ENCODE measurements at regions not wholly inside any gene's neighbourhood (a gene's known extent, or its start where the extent isn't known, plus 50 kb on each side); places are given as distances from the start of the nearest gene placed in this dataset.
A peak's percentile ranks its signal among the peaks of the same experiment; 100 is the strongest.
"Not testable (repeated sequence)": the region's sequence is repeated elsewhere in the genome, so short reads cannot be mapped to it uniquely, and the experiment has no call there.

DNA sequence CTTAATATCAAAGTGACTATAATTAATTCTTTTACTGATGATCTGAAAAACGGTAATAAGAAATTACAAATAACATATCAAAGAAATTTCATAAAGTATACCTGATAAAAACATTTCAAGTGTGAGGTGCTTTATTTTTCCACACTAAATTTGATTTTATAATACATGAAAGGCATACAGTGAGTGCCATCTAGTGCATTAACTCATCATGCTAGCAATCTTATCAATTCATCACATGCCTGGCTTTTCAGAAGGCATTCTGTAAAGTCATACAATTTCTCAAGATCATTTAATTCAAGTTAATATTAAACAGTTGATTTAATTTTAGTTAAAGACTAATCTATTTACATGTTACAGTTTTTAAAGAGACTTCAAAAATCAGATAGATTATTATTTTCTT is 1020.9 kb downstream of the GATA3 start:
- DNase-seq, result no peak

DNA sequence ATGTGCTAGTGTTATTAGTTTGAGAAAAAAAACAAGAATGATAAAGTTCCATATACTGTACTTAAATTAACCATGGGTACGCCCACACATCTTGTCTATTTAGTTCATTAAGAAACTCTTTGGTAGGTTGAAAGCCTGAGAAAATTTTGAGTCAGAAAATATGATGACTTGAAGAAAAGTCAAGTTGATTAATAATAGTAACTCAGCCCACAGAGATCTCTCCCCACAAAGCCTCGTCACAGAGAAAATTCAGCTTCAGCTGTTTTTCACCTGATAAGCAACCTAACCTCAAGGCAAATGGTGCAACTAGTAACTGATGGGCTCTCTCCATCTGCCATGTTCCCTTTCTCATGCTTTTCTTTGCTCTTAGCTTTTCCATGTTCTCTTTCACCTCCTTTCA is 1021.6 kb downstream of the GATA3 start:
- DNase-seq, result no peak

- DNase-seq, result no peak
Measured at GRCh38 chr10:9081253-9081652, 1026.8 kb downstream of the GATA3 start.

DNA sequence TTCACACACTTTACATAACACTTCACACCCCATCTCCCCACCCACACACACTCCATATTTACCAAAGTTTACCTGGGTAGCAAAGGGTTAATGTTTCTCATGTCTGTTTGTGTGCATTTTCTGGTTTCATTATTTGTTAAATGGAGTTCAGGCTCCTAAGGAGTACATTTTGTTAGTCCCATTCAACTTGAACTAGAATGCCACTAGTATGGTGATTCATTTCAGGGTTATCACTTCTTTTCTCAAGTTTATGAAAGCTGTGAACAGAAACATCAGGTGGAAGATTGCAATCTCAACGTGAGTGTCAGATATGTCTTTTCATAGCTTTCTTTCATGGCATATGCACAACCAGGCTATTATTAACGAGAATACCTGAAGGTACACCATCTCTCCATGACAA is 1027.5 kb downstream of the GATA3 start:
- no peak for DNase-seq

GRCh38 chr10:9091530-9092093 is 1037.1 kb downstream of the GATA3 start:
- no peak for DNase-seq

DNA sequence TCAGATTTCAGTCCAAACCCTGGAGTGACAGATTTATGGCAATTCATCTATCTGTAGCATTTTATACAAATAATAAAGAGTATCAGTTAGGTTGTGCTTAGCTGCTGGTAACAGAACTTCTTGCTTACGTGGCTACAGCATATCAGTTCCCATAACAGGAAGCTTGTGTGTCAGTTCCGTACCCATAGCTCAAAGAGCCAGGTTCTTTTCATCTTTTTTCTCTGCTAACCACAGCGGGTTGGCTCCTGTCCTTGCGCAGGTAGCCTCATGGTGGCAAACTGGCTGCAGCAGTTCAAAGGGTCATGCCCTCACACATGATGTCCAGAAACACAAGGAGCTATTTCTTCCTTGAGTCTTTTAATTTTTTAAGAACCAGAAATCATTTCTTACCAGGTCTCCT is 1041.8 kb downstream of the GATA3 start:
- peak; percentile 42 for DNase-seq

DNA sequence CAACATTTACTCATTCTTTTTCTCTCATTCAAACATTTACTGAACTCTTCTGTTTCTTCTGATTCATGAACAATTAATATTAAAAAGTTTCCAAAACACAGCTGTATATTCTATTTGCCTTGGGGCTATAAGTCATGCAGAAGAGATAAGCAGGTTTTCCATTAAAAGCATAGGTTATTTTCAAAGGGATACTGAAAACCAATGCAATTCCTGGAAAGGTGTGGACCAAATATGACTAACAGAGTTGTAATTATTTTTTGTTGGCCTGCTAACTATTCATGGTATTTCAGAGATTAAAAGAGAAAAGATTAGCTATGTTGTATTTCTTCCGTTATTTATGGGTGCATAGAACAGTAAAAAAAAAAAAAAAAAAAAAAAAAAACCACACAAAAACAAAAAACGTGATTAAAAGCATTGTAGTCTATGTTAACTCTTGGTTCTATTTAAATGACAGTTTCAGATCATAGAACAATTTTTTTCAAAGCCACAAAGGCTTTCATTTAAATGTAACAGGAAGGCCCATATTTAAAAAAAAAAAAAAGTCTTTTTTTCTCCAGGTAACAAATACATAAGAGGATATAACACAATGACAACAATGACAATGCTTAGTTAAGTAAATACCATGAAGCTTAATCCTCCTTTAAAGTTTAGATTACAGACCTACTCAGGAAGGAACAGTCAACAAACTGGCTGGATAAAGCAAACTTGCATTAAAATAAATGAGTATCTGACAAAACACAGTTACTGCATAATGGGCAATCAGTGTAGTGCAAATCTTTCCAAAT is 1042.9 kb downstream of the GATA3 start:
- no peak for DNase-seq

- no peak for DNase-seq
Measured at GRCh38 chr10:9097991-9098306, 1043.5 kb downstream of the GATA3 start.

DNA sequence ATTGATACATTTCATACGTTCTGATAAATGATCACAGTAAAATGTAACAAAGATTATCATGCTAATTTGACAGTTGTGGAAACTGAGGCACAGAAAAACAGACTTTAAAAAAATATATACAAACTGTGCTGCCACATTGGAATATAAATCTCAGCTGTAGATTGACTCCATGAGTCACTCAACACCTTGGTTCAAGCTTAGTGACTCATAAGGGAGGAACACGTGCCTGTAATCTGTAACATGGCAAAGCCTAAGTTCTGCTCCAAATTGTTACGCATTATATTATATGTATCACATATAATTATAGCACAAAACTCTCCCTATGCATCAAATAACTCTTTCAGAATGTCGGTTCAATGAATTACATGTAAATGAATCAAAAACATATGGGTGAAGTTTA is 1047.5 kb downstream of the GATA3 start:
- no peak for DNase-seq

- DNase-seq, result no peak
Measured at GRCh38 chr10:9103301-9103700, 1048.8 kb downstream of the GATA3 start.

- DNase-seq, result no peak
Measured at GRCh38 chr10:9111976-9112375, 1057.5 kb downstream of the GATA3 start.

DNA sequence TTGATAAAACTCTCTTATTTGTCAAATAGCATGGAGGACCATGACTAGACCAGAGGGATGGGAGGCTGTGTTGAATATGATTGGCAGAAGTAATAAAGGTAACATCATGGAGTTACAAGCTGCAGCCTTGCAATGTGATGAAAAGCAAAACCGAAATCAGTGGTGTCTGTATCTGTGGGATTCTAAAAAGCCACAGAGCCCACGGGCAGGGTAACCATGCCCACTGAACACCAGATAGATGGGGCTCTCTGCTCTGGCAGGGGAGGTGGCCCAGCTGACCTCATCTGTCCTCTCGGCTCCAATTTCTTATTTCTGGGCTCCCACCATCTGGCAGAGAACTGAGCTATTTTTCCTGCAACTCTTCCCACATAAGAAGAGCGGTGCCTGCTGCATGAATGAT is 1072.2 kb downstream of the GATA3 start:
- DNase-seq, result no peak

DNA sequence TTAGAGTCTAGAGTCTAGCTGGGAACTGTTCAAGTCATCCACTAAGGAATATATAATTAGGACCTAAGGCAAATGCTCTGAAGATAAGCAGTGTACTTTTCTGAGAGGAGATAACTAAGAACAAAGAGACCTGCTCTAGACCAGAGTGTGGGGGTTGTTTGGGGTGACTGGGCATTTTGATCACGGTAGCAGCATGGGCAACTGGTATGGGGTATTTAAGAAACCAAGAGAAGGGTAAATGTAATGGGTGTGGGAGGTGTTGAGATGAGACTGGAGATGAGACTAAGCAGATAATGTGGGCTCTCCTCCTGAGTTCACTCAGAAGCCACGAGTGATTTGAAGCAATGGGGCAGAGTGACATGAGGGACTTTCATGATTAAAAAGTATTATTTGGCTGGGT is 1082.9 kb downstream of the GATA3 start:
- no peak for DNase-seq

GRCh38 chr10:9138829-9139228 is 1084.3 kb downstream of the GATA3 start:
- DNase-seq, result not testable (repeated sequence)

- DNase-seq, result no peak
Measured at GRCh38 chr10:9140373-9140772, 1085.9 kb downstream of the GATA3 start.

- no peak for DNase-seq
Measured at GRCh38 chr10:9147475-9147874, 1093.0 kb downstream of the GATA3 start.

DNA sequence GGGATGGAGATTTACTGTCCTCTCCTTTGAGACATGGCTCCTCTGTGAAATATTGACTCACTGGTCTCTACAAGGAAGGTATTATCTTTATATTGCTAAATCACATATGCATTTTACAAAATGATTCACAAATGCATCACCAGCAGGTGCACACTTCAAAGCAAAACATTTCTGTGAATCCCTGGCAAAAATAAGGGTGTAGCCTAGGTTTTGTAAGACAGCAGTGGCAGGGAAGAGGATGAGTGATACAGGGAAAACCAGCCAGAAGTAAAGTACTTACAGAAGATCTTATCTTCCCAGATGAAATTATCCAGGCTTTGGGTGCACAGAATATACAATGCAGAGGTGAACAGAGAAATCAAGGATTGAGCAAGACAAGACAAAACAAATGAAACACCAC is 1094.6 kb downstream of the GATA3 start:
- no peak for DNase-seq

DNA sequence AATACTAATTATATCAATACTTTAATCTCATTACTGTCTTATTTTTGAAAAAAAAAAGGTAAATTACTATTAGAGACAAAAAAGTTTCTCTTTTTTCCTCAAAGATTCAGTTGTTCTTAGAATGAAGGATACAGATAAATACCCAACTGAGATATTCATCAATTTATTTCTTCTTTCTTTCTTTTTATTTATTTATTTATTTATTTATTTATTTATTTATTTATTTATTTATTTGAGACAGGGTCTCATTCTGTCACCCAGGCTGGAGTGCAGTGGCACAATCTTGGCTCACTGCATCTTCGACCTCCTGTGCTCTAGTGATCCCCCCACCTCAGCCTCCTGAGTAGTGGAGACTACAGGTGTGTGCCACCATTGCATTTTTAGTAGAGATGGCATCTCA is 1098.6 kb downstream of the GATA3 start:
- not testable (repeated sequence) for DNase-seq

DNA sequence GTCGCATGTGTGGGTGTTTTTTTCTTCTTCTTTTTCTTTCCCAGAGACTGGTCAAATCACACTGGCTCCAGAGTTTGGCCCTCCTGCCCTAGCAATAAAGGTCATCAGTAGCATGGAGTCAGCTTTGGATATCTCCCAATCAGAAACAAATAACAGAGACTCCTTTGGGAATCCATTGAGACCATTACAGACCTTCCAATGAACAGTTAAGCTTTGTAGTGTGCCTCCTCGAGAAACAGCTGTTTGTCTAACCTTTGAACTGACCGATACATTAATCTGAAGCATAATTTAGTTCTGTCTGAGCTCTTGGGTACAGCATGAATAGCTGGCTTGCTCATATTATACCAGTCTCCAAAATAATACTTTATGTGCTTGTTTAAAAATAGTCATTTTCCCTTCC is 1103.2 kb downstream of the GATA3 start:
- no peak for DNase-seq

- no peak for DNase-seq
Measured at GRCh38 chr10:9158675-9159074, 1104.2 kb downstream of the GATA3 start.

GRCh38 chr10:9160275-9160674 is 1105.8 kb downstream of the GATA3 start:
- DNase-seq, result no peak

DNA sequence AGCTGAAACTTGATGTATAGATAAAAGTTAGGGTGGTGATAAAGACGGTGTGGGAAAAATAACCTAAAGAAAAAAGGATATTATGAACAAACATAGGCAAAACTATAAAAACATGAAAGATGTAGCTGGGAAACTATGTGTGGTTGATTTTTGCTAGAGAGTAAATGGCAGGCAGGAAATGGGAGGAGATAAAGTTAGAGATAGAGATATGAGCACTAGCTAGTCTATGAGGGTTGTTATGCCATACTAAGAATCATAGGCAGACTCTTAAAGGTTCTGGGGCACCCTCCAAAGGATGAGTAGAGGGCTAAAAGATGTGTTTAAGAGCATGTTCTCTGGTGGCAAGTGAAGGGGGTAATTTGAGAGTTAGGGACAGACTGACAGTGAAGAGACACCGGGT is 1109.2 kb downstream of the GATA3 start:
- DNase-seq, result no peak

DNA sequence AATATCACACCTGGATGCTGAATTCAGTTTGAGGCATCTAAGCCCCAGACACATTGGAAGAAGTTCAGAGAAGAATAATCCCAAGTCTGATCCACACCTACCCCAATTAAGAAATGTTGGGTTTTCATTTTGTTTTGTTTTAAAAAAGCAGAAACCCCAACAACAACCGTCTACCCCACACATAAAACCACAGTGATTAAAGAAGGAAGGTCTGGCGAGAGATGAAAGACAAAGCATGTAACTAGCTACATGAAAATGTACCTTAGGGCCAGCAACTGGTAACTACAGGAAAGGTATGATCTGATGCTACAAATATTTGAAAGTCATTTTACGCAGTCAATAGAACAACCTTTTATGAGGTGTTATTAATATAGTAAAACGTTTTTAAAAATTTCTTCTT is 1112.3 kb downstream of the GATA3 start:
- no peak for DNase-seq

DNA sequence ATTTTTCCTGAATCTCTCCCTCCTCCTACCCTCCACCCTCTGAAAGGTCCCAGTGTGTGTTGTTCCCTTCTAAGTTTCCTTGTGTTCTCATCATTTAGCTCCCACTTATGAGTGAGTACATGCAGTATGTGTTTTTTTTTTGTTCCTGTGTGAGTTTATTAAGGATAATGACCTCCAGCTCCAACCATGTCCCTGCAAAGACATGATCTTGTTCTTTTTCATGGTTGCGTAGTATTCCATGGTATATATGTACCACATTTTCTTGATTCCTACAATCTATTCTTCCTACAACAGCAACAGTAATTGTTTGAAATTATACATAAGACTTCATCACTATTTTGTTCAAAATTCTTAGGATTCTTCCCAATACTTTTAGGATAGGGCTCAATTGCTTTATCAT is 1117.8 kb downstream of the GATA3 start:
- DNase-seq, result no peak

DNA sequence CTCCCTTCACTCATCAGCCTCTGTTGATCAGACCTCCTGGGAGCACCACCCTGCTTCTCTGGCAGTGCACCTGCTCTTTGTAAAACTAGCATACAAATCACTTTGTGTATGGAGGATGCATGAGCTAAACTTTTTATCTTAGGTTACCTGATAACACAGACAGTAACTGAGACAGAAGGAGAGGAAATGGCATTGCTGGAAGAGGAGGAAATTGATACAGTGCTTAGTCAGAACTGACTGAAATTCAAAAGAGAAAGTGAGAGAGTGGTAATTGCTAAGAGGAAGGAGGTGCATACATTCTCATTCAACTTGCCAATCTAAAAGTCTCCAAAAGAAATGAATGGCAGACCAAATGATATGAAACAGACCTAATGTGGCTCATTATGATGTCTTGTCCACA is 1120.7 kb downstream of the GATA3 start:
- no peak for DNase-seq
